ENCODE measurements at regions not wholly inside any gene's neighbourhood (a gene's known extent, or its start where the extent isn't known, plus 50 kb on each side); places are given as distances from the start of the nearest gene placed in this dataset.
"Not testable (repeated sequence)": the region's sequence is repeated elsewhere in the genome, so short reads cannot be mapped to it uniquely, and the experiment has no call there.

- TF ChIP-seq, protein P1, sequence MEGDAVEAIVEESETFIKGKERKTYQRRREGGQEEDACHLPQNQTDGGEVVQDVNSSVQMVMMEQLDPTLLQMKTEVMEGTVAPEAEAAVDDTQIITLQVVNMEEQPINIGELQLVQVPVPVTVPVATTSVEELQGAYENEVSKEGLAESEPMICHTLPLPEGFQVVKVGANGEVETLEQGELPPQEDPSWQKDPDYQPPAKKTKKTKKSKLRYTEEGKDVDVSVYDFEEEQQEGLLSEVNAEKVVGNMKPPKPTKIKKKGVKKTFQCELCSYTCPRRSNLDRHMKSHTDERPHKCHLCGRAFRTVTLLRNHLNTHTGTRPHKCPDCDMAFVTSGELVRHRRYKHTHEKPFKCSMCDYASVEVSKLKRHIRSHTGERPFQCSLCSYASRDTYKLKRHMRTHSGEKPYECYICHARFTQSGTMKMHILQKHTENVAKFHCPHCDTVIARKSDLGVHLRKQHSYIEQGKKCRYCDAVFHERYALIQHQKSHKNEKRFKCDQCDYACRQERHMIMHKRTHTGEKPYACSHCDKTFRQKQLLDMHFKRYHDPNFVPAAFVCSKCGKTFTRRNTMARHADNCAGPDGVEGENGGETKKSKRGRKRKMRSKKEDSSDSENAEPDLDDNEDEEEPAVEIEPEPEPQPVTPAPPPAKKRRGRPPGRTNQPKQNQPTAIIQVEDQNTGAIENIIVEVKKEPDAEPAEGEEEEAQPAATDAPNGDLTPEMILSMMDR (conservative IDR thresholded peaks at IDR 0.05; ENCODE audit: low read depth, low read length) = not testable (repeated sequence)
- not testable (repeated sequence) for TF ChIP-seq EZH2 (IDR thresholded peaks at IDR 0.05; ENCODE audit: low read length, unreplicated experiment)
Measured at GRCh38 chr21:10119746-10120535, 401.4 kb upstream of the TPTE start.

Data from PC-3 (cell line).